Tibial nerve (tissue), 3 donors: ENCODE measurements at regions not wholly inside any gene's neighbourhood (a gene's known extent, or its start where the extent isn't known, plus 50 kb on each side); places are given as distances from the start of the nearest gene placed in this dataset.

Experiments used
- EP300 ChIP-seq, 2 donors: sonication (generic); formaldehyde crosslinking; IDR thresholded peaks; one replicate each; pipeline ENCODE4 v1.6.1; 2017; ENCODE audit warnings: antibody characterized with exemption in 2 of 2, mild to moderate bottlenecking in 1 of 2
- POLR2A ChIP-seq, 2 donors: fragments of 450-650 bp; IDR thresholded peaks; one replicate each; pipeline ENCODE4 v1.6.1; 2017; ENCODE audit warnings: antibody characterized with exemption in 2 of 2, mild to moderate bottlenecking in 2 of 2, moderate library complexity in 2 of 2

DNA sequence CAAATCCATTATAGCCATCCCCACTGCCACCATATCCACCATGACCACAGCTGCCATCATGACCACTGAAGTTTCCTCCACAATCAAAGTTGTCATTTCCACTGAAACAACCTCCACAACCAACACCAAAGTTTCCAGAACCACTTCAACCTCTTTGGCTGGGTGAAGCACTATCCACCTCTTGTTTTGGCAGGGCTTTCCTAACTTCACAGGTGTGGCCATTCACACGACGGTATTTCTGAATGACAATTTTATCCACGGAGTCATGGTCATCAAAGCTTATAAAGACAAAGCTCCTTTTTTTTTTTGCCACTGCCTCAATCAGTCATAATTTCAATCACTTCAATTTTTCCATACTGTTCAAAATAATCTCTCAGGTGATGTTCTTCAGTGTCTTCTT is 89.8 kb upstream of the UGP2 start:
- TF ChIP-seq POLR2A (IDR thresholded peaks at IDR 0.05), result no peak
- no peak for TF ChIP-seq EP300 (IDR thresholded peaks at IDR 0.05)
